OCI-LY1 (cell line): ENCODE measurements at regions not wholly inside any gene's neighbourhood (a gene's known extent, or its start where the extent isn't known, plus 50 kb on each side); places are given as distances from the start of the nearest gene placed in this dataset.

ENCODE experiments used
- EZH2 ChIP-seq: fragments of 200-600 bp; sonication (generic), shearing (Covaris generic); IDR thresholded peaks from 2 replicates; pipeline ENCODE4 v1.8.0; 2017; ENCODE audit warnings: borderline replicate concordance, mixed run types, mild to moderate bottlenecking, antibody characterized with exemption, low read length, moderate library complexity, mixed read lengths
- TF ChIP-seq, protein P1 (sequence below): fragments of 200-600 bp; sonication (generic), shearing (Covaris generic); IDR thresholded peaks from 2 replicates; pipeline ENCODE4 v1.5.1; 2017; ENCODE audit warnings: mild to moderate bottlenecking, antibody characterized with exemption, low read length, moderate library complexity, mixed read lengths

DNA sequence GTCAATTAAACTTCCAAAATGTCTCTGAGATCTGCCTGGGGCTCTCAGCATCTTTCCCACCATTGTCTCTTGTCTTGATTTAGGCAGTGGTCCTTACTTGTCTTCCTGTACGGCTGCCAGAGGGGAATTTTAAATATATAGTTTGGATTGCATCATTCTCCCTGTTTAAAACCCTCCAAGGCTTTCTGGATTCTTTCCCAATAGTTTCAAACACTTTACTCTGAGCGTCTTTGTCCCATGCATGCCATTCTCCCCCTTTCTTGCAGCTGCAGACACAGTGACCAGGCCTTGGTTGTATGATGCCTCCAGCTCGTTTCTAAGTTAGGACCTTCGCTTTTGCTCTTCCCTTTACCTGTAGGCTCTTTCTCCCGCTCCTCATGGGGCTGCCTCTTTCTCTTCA is 323.3 kb upstream of the CTNNB1 start:
- TF ChIP-seq, protein P1, sequence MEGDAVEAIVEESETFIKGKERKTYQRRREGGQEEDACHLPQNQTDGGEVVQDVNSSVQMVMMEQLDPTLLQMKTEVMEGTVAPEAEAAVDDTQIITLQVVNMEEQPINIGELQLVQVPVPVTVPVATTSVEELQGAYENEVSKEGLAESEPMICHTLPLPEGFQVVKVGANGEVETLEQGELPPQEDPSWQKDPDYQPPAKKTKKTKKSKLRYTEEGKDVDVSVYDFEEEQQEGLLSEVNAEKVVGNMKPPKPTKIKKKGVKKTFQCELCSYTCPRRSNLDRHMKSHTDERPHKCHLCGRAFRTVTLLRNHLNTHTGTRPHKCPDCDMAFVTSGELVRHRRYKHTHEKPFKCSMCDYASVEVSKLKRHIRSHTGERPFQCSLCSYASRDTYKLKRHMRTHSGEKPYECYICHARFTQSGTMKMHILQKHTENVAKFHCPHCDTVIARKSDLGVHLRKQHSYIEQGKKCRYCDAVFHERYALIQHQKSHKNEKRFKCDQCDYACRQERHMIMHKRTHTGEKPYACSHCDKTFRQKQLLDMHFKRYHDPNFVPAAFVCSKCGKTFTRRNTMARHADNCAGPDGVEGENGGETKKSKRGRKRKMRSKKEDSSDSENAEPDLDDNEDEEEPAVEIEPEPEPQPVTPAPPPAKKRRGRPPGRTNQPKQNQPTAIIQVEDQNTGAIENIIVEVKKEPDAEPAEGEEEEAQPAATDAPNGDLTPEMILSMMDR: no peak
- no peak for TF ChIP-seq EZH2
